ENCODE measurements at regions not wholly inside any gene's neighbourhood (a gene's known extent, or its start where the extent isn't known, plus 50 kb on each side); places are given as distances from the start of the nearest gene placed in this dataset.
"Not testable (repeated sequence)": the region's sequence is repeated elsewhere in the genome, so short reads cannot be mapped to it uniquely, and the experiment has no call there.

- no peak for DNase-seq
These were observed 120.4 kb upstream of the EOLA2 start for GRCh38 chrX:150058728-150059127.

- peak; percentile 0 for DNase-seq
These were observed 122.1 kb upstream of the EOLA2 start for GRCh38 chrX:150060406-150060805.

- peak; percentile 4 for DNase-seq
These were observed 124.2 kb upstream of the EOLA2 start for GRCh38 chrX:150062292-150063137.

DNA sequence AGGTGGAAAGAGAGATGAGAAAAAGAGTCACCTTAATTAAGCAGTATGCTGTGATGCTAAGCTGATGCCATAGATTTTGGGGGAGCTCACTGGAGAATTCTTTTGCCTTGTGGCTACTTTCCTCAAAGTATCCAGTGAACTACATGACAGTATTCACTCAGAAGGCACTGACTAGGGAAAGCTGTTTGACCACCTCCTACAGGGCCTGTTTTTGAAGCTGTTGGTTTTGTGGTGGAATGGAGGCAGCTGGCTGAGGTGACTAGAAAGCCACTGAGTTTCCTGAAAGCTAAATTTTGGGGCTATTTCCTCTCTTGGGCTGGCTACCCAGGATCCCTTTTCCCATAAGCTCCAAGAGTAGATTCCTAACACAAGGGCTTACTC is 124.8 kb upstream of the EOLA2 start:
- DNase-seq: no peak

DNA sequence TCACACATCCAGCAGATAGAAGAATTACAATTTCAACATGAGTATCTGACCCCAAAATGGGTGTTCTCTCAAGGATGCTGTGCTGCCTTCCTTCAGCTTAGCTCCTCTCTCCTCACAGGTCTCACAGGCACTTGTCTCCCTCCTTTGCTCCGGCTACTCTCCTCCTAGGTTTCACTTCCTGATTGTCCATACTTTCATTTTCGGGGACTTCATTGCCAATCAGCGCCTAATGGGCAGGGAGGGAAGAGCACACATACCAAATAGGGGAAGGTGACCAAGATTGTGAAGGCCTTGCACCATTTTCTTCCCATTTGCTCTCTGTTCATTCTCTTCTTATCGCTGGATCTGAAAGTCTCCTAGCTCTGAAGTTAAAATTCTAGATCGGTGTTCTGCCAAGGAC is 125.4 kb upstream of the EOLA2 start:
- no peak for DNase-seq

- DNase-seq: no peak
These were observed 135.9 kb upstream of the EOLA2 start for GRCh38 chrX:150074175-150074574.

GRCh38 chrX:150080497-150080896 is 142.2 kb upstream of the EOLA2 start:
- DNase-seq: no peak

- DNase-seq: no peak
These were observed 142.8 kb upstream of the EOLA2 start for GRCh38 chrX:150081076-150081475.

- DNase-seq: peak; percentile 21
These were observed 146.4 kb upstream of the EOLA2 start for GRCh38 chrX:150084496-150085229.

- DNase-seq: peak; percentile 1
These were observed 147.6 kb upstream of the EOLA2 start for GRCh38 chrX:150085881-150086280.

- DNase-seq: no peak
These were observed 148.1 kb upstream of the EOLA2 start for GRCh38 chrX:150086371-150086770.

DNA sequence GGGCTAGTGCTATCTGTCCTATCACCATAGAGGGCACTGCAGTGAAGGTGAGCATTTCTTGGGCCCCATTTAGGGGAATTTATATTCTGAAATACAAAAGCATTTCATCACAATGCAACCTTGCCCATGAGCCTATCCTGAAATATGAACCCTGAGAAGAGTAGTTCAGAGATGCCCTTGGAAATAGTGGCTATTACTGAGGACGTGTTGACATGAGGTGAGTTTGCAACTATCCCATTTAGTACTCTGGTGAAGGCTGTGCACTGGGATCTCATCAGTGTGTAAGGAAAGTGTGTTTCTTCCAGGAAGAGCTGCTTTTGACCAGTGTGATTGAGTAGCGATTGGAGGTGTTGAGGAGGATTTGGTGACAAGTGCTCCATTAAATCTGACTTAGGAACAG is 149.3 kb upstream of the EOLA2 start:
- no peak for DNase-seq

DNA sequence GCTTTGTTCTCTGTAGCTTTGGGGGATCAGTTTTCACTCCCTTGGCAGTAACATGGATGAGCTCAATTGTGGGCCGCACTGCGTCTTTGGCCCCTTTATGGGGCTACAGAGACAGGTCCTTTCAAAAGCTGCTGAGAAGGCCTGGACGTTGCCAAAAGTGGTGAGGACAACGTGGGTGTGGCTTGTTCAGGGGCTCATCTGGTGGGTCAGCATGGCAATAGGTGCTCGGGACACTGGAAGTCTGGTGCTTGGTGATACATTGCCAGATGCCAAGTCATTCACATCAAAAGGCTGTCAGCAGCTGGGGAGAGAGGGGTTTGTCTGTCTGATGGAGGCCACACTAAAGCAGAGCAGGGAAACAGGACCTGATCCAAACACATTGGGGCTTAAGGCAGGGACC is 149.8 kb upstream of the EOLA2 start:
- no peak for DNase-seq

GRCh38 chrX:150088766-150089518 is 150.7 kb upstream of the EOLA2 start:
- DNase-seq: no peak

DNA sequence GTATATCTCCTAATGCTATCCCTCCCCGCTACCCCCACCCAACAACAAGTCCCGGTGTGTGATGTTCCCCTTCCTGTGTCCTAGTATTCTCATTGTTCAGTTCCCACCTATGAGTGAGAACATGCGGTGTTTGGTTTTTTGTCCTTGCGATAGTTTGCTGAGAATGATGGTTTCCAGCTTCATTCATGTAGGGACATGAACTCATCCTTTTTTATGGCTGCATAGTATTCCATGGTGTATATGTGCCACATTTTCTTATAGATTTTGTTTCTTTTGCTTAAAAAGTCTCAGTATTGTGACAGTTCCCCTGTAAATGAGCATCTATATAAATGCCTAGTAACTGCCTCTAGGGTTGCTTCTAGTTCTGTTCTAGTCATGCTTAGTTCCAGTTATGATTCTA is 153.0 kb upstream of the EOLA2 start:
- not testable (repeated sequence) for DNase-seq

DNA sequence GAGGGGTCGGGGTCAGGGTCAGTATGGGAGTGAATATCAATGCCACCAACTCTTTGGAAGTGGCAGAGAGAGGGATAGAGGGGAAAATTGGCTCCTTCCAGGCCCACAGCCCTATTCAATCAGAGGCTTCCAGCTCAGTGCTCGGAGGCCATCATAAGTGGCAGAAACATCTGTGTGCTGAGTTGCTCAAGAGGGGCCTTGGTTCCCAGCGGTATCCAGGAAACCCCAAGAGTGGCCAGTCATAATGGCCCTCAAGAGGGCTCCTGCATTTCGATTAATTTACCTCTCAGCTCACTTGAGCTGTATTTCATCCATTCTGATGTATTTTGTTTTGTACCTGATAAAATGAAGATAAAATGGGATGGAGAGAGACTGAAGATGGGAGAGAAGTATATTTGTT is 154.3 kb upstream of the EOLA2 start:
- DNase-seq: no peak

GRCh38 chrX:150094375-150094774 is 156.1 kb upstream of the EOLA2 start:
- no peak for DNase-seq

DNA sequence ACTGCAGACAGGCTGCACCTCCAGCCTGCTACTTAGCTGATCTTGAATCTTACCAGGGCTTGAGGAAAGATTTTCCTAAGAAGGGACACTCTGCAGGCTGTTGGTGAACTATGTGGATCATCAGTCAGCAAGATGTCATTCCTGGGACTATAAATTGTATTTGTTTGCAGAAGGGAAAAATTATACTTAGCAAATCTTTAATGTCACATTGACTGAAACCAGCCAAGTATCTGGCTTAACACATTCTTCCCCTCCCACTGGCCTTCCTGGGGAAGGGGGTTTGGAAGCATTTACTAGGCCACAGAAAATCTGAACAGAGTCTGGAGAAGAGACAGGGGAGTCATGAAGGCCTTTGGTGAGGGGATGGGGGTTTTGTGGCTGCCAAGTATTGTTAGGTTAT is 156.7 kb upstream of the EOLA2 start:
- no peak for DNase-seq

DNA sequence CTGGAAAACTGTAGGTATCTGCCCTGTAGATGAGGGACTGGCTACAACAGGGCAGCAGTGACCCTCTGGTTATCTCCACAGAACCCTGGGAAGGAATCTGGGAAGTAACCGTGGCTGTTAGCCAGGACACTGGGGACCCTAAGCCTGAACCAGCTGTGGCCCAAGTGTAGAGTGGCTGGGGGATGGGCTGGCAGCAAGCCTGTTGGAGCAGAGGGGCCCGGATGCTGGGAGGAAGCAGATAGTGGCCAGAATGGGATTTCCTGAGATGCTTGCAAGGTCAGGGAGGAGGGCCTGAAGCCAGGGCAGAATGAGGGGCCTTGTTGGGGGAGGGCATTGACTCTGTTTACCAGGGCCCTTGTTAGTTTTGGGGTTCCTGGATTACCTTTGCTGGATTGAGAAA is 161.0 kb upstream of the EOLA2 start:
- no peak for DNase-seq

- DNase-seq: no peak
These were observed 162.0 kb upstream of the EOLA2 start for GRCh38 chrX:150100261-150100660.

DNA sequence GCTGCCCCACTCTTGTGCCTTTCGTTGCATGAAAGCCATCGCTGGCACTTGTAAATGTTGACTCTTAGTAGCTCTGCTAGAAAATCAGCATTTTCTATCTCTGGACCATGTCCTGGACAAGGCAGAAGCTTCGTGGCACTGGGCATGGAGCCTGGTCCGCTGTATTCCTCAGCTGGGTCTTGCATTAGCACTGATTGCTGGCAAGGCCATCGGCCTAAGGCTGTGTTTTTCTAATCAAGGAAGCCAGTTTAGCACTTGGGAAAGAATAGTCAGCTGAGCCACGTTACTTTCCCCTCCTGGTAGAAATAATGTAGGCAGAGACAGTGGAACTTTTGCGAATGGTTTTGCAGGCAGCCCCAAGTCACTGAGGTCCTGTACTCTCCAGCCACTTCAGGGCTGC is 180.2 kb upstream of the EOLA2 start:
- no peak for DNase-seq

DNA sequence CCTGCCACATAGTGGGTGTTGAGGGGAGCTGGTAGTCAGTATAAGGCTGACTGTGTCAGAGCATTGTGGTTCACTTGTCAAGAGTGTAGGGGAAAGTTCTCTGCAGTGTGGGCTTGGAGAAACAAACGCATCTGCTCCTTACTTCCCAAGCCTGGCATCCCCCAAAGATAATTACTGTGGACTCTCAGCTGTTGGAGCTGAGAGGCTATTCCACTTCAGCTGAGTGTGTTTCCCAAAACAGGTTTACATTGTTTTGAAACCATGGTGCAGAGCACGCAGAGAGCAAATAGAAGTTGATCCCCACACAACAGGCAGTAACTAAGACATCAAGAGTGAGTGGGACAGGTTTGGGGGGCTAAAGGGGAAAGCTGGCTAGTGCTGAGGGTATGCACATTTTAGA is 181.0 kb upstream of the EOLA2 start:
- no peak for DNase-seq

DNA sequence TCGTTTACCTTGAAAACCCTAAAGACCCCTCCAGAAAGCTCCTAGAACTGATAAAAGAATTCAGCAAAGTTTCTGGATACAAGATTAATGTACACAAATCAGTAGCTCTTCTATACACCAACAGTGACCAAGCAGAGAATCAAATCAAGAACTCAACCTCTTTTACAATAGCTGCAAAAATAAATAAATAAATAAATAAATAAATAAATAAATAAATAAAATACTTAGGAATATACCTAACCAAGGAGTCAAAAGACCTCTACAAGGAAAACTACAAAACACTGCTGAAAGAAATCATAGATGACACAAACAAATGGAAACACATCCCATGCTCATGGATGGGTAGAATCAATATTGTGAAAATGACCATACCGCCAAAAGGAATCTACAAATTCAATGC is 186.8 kb upstream of the EOLA2 start:
- DNase-seq: not testable (repeated sequence)

- DNase-seq: no peak
These were observed 188.9 kb upstream of the EOLA2 start for GRCh38 chrX:150127216-150127615.
